HCT116 (cell line): ENCODE measurements at regions not wholly inside any gene's neighbourhood (a gene's known extent, or its start where the extent isn't known, plus 50 kb on each side); places are given as distances from the start of the nearest gene placed in this dataset.

Experiments used
- ATAC-seq: fragments of 200-7000 bp; cut with Tn5 transposase; 2 replicates; pipeline ENCODE4 v1.9.1; 2020; ENCODE audit warnings: mild to moderate bottlenecking, moderate library complexity
- BruUV-seq: library from RNA; stranded (reverse); fragments of 400-500 nt; replicated peaks from 2 replicates; lab custom pipeline; 2021; lab: Mats Ljungman, UMichigan
- CTCF ChIA-PET: fragments of 300-600 bp; sonication (Branson Sonifier 250); formaldehyde crosslinking; loops from one replicate; lab custom pipeline; 2021; ENCODE audit warnings: antibody characterized with exemption; lab: Charles Lee
- POLR2A ChIA-PET: fragments of 300-600, 350-600 bp; sonication (Branson Sonifier 250); formaldehyde crosslinking; loops from one replicate; lab custom pipeline; 2021; ENCODE audit warnings: antibody characterized with exemption; lab: Charles Lee
- RAD21 ChIA-PET, 2 experiments: fragments of 300-600 bp; sonication (Branson Sonifier 250); formaldehyde crosslinking; loops; one replicate each; lab custom pipeline; 2023; ENCODE audit warnings: low total read pairs in 2 of 2; ENCODE audit not compliant: uncharacterized antibody in 2 of 2, unreplicated experiment in 2 of 2, low non-redundant PET in 1 of 2; lab: Charles Lee
- DNase-seq: peaks from one replicate; pipeline ENCODE4 v3.0.0-alpha.2; 2010; ENCODE audit warnings: low read depth, low spot score
- H2AFZ ChIP-seq: fragments of 200-600 bp; shearing (Covaris generic), sonication (generic); 2 replicates; pipeline ENCODE4 v1.6.1; 2017; ENCODE audit warnings: low read depth, mixed run types, mixed read lengths, antibody characterized with exemption, low read length; ENCODE audit not compliant: poor library complexity, severe bottlenecking
- H3K27ac ChIP-seq: 2 replicates; pipeline ENCODE4 v1.5.1; 2012; ENCODE audit warnings: low read depth, low read length
- H3K27me3 ChIP-seq: fragments of 200-600 bp; sonication (generic); 2 replicates; pipeline ENCODE4 v1.6.1; 2016; ENCODE audit warnings: mixed run types, low read length, mixed read lengths; ENCODE audit not compliant: insufficient read depth
- H3K36me3 ChIP-seq, 2 experiments: fragments of 200-500 bp in 1 of 2; fragments of 200-600 bp in 1 of 2; sonication (Bioruptor generic) in 1 of 2; sonication (generic) in 1 of 2; 2 replicates each; pipeline versions ENCODE4 v1.5.1 to v1.6.1; 2014 to 2016; ENCODE audit warnings: low read length in 2 of 2, inconsistent platforms in 1 of 2, mixed read lengths in 1 of 2, mixed run types in 1 of 2; ENCODE audit not compliant: insufficient read depth in 2 of 2, control insufficient read depth in 1 of 2
- H3K4me1 ChIP-seq, 2 experiments: fragments of 200-600 bp in 1 of 2; sonication (generic) in 1 of 2; 2 replicates each; pipeline versions ENCODE4 v1.5.1 to v1.6.1; 2012 to 2017; ENCODE audit warnings: low read length in 2 of 2, inconsistent platforms in 1 of 2, mild to moderate bottlenecking in 1 of 2, mixed read lengths in 1 of 2, mixed run types in 1 of 2, moderate library complexity in 1 of 2; ENCODE audit not compliant: insufficient read depth in 2 of 2, control insufficient read depth in 1 of 2
- H3K4me2 ChIP-seq: fragments of 200-600 bp; sonication (generic); 2 replicates; pipeline ENCODE4 v1.6.1; 2017; ENCODE audit warnings: mixed run types, low read length, mixed read lengths
- H3K4me3 ChIP-seq, 2 experiments: fragments of 200-600 bp in 1 of 2; sonication (generic) in 1 of 2; replicated peaks in 1 of 2; 2 replicates each; pipeline ENCODE4 v1.5.1; 2011 to 2016; ENCODE audit warnings: low read length in 2 of 2, control low read depth in 1 of 2, low read depth in 1 of 2, mild to moderate bottlenecking in 1 of 2, mixed read lengths in 1 of 2, mixed run types in 1 of 2
- H3K79me2 ChIP-seq: fragments of 200-600 bp; sonication (generic); 2 replicates; pipeline ENCODE4 v1.6.1; 2017; ENCODE audit warnings: mild to moderate bottlenecking, mixed run types, low read length, moderate library complexity, mixed read lengths; ENCODE audit not compliant: insufficient read depth
- H3K9ac ChIP-seq: fragments of 200-600 bp; sonication (generic); 2 replicates; pipeline ENCODE4 v1.6.1; 2016; ENCODE audit warnings: low read length, mixed read lengths
- H3K9me2 ChIP-seq: fragments of 200-600 bp; sonication (generic), shearing (Covaris generic); 2 replicates; pipeline ENCODE4 v1.6.1; 2017; ENCODE audit warnings: mixed run types, mild to moderate bottlenecking, moderate library complexity; ENCODE audit not compliant: insufficient read depth
- H3K9me3 ChIP-seq, 2 experiments: fragments of 200-500 bp in 1 of 2; fragments of 200-600 bp in 1 of 2; sonication (Bioruptor generic) in 1 of 2; sonication (generic) in 1 of 2; 2 replicates each; pipeline ENCODE4 v1.6.1; 2014 to 2017; ENCODE audit warnings: low read length in 2 of 2, mixed read lengths in 2 of 2, inconsistent platforms in 1 of 2, low read depth in 1 of 2, mild to moderate bottlenecking in 1 of 2, mixed run types in 1 of 2, moderate library complexity in 1 of 2; ENCODE audit not compliant: control insufficient read depth in 1 of 2, insufficient read depth in 1 of 2
- H4K20me1 ChIP-seq: fragments of 200-600 bp; sonication (generic), shearing (Covaris generic); 2 replicates; pipeline ENCODE4 v1.6.1; 2017; ENCODE audit warnings: mixed run types, mild to moderate bottlenecking, moderate library complexity; ENCODE audit not compliant: insufficient read depth
- ATF3 ChIP-seq: IDR thresholded peaks from 2 replicates; pipeline ENCODE4 v1.6.1; 2012
- CBX3 ChIP-seq: IDR thresholded peaks from 2 replicates; pipeline ENCODE4 v1.6.1; 2012; ENCODE audit warnings: low read depth
- EGR1 ChIP-seq: IDR thresholded peaks from 2 replicates; pipeline ENCODE4 v1.6.1; 2012; ENCODE audit warnings: low read depth
- ELF1 ChIP-seq: IDR thresholded peaks from 2 replicates; pipeline ENCODE4 v1.6.1; 2012; ENCODE audit warnings: low read depth, borderline replicate concordance
- EZH2 ChIP-seq: fragments of 200-600 bp; sonication (generic); IDR thresholded peaks from 2 replicates; pipeline ENCODE4 v1.6.1; 2017; ENCODE audit warnings: antibody characterized with exemption, mixed run types
- EZH2phosphoT487 ChIP-seq: fragments of 200-600 bp; IDR thresholded peaks from 2 replicates; pipeline ENCODE4 v1.6.1; 2018; ENCODE audit warnings: antibody characterized with exemption, borderline replicate concordance
- JUND ChIP-seq: IDR thresholded peaks from 2 replicates; pipeline ENCODE4 v1.6.1; 2012
- MAX ChIP-seq: IDR thresholded peaks from 2 replicates; pipeline ENCODE4 v1.6.1; 2012
- POLR2A ChIP-seq: IDR thresholded peaks from 2 replicates; pipeline ENCODE4 v1.7.0; 2011; ENCODE audit warnings: borderline replicate concordance; ENCODE audit not compliant: insufficient read depth, insufficient read length; ENCODE audit errors: extremely low read depth
- POLR2AphosphoS5 ChIP-seq: IDR thresholded peaks from 2 replicates; pipeline ENCODE4 v1.6.1; 2011; ENCODE audit warnings: mild to moderate bottlenecking, low read depth, low read length, moderate library complexity
- RAD21 ChIP-seq: IDR thresholded peaks from 2 replicates; pipeline ENCODE4 v1.6.1; 2012; ENCODE audit warnings: low read depth, mild to moderate bottlenecking
- REST ChIP-seq: IDR thresholded peaks from 2 replicates; pipeline ENCODE4 v1.6.1; 2012; ENCODE audit warnings: low read depth
- SIN3A ChIP-seq: IDR thresholded peaks from 2 replicates; pipeline ENCODE4 v1.6.1; 2012; ENCODE audit warnings: low read depth
- SRF ChIP-seq: IDR thresholded peaks from 2 replicates; pipeline ENCODE4 v1.6.1; 2012; ENCODE audit warnings: low read depth
- TCF7L2 ChIP-seq: IDR thresholded peaks from 2 replicates; pipeline ENCODE4 v1.7.0; 2011; ENCODE audit warnings: borderline replicate concordance, inconsistent platforms; ENCODE audit not compliant: insufficient read depth, insufficient read length; ENCODE audit errors: extremely low read depth
- YY1 ChIP-seq: IDR thresholded peaks from 2 replicates; pipeline ENCODE4 v1.6.1; 2011; ENCODE audit warnings: low read length, low read depth, moderate library complexity, mild to moderate bottlenecking; ENCODE audit not compliant: insufficient replicate concordance; ENCODE audit errors: extremely low read depth
- ZBTB33 ChIP-seq: IDR thresholded peaks from 2 replicates; pipeline ENCODE4 v1.6.1; 2011; ENCODE audit warnings: mild to moderate bottlenecking, low read length, moderate library complexity; ENCODE audit not compliant: insufficient replicate concordance; ENCODE audit errors: extremely low read depth
- intact Hi-C: fragments of 100-400 bp; cut with micrococcal nuclease; formaldehyde crosslinking; loops from 2 replicates; pipeline ENCODE4 v1.10.0; 2022

- ChIA-PET CTCF (no interaction called here), POLR2A (no interaction called here), RAD21 (no interaction called here)
- intact Hi-C loops, result no loop called here
- Histone ChIP-seq H2AFZ (no peak overlapping the region), H3K9me2 (no peaks in the 10 kb centered on the region), H3K27ac (no peak overlapping the region), H3K36me3 (no peaks in the 10 kb centered on the region), H3K4me2 (no peak overlapping the region), H3K27me3 (no peaks in the 10 kb centered on the region), H3K4me1 (no peaks in the 10 kb centered on the region), H3K9me3 (no peaks in the 10 kb centered on the region), H3K79me2 (no peaks in the 10 kb centered on the region), H3K4me3 (no peak overlapping the region), H4K20me1 (no peaks in the 10 kb centered on the region), H3K9ac (no peak overlapping the region)
- ATAC-seq, result no peak
- TF ChIP-seq RAD21, result no peak
- TF ChIP-seq MAX, result no peak
- no peak for TF ChIP-seq CBX3
- TF ChIP-seq JUND, result no peak
- no peak for DNase-seq
- BruUV-seq, result no TSS peak
These were observed 218.6 kb downstream of the DCAF12L2 start for GRCh38 chrX:125947501-125947900.

- H3K4me1 ChIP-seq, result no peaks in the 10 kb centered on the region
- H3K4me2 ChIP-seq, result no peak overlapping the region
- no peaks in the 10 kb centered on the region for H3K27me3 ChIP-seq
- H4K20me1 ChIP-seq, result no peaks in the 10 kb centered on the region
- ATAC-seq (no peak), DNase-seq (no peak)
- H3K79me2 ChIP-seq, result no peaks in the 10 kb centered on the region
- H3K27ac ChIP-seq, result no peak overlapping the region
- H3K9ac ChIP-seq, result no peak overlapping the region
- CTCF ChIA-PET, result no interaction called here
- no peak overlapping the region for H2AFZ ChIP-seq
- no peaks in the 10 kb centered on the region for H3K36me3 ChIP-seq
- H3K9me3 ChIP-seq, result no peaks in the 10 kb centered on the region
- BruUV-seq, result no TSS peak
- intact Hi-C loops, result no loop called here
- RAD21 ChIA-PET, result no interaction called here
- POLR2A ChIA-PET, result no interaction called here
- H3K4me3 ChIP-seq, result no peak overlapping the region
- H3K9me2 ChIP-seq, result no peaks in the 10 kb centered on the region
- TF ChIP-seq CBX3 (no peak), EZH2phosphoT487 (no peak), POLR2A (no peak), EGR1 (no peak), ZBTB33 (no peak), SRF (no peak), POLR2AphosphoS5 (no peak), SIN3A (no peak), REST (no peak), ATF3 (no peak), EZH2 (no peak), TCF7L2 (no peak), ELF1 (no peak), YY1 (no peak)
These were observed 213.1 kb downstream of the DCAF12L2 start for GRCh38 chrX:125952973-125953372.
